Heart left ventricle (tissue), 16 donors: ENCODE measurements at regions not wholly inside any gene's neighbourhood (a gene's known extent, or its start where the extent isn't known, plus 50 kb on each side); places are given as distances from the start of the nearest gene placed in this dataset.

ENCODE experiments used
- ATAC-seq, 4 donors: fragments of 200-7000 bp; cut with Tn5 transposase; one replicate each; pipeline ENCODE4 v1.9.1; 2020 to 2022; ENCODE audit warnings: moderate library complexity in 4 of 4, mild to moderate bottlenecking in 3 of 4, moderate number of reproducible peaks in 1 of 4
- DNase-seq, 5 donors: peaks; one replicate each; pipeline ENCODE4 v3.0.0-alpha.2; 2020
- H3K27ac ChIP-seq, 12 donors: fragments of 200-600 bp; sonication (generic) in 4 of 12; one replicate each; pipeline versions ENCODE4 v1.5.0 to v1.8.0; 2016 to 2022; ENCODE audit warnings: mild to moderate bottlenecking in 2 of 12
- H3K27me3 ChIP-seq, 9 donors: fragments of 200-600 bp; sonication (generic) in 2 of 9; one replicate each; pipeline versions ENCODE4 v1.5.1 to v1.8.0; 2016 to 2022; ENCODE audit warnings: mild to moderate bottlenecking in 3 of 9
- H3K36me3 ChIP-seq, 9 donors: fragments of 200-600 bp; sonication (generic) in 2 of 9; one replicate each; pipeline versions ENCODE4 v1.5.0 to v1.8.0; 2018 to 2022; ENCODE audit warnings: mild to moderate bottlenecking in 2 of 9
- H3K4me1 ChIP-seq, 12 donors: fragments of 200-600 bp; sonication (generic) in 4 of 12; one replicate each; pipeline versions ENCODE4 v1.5.0 to v1.8.0; 2016 to 2022; ENCODE audit warnings: mild to moderate bottlenecking in 3 of 12
- H3K4me3 ChIP-seq, 12 donors: fragments of 200-600 bp; sonication (generic) in 4 of 12; one replicate each; pipeline versions ENCODE4 v1.5.0 to v1.8.0; 2017 to 2022; ENCODE audit warnings: mild to moderate bottlenecking in 9 of 12, moderate library complexity in 4 of 12
- H3K9me3 ChIP-seq, 12 donors: fragments of 200-600 bp; sonication (generic) in 4 of 12; one replicate each; pipeline versions ENCODE4 v1.5.0 to v1.8.0; 2016 to 2022; ENCODE audit warnings: mild to moderate bottlenecking in 1 of 12
- CTCF ChIP-seq, 12 donors: fragments of 200-600 bp; sonication (generic) in 4 of 12; IDR thresholded peaks; one replicate each; pipeline versions ENCODE4 v1.5.0 to v1.8.0; 2018 to 2022; ENCODE audit warnings: antibody characterized with exemption in 12 of 12, mild to moderate bottlenecking in 5 of 12
- POLR2A ChIP-seq, 2 donors: fragments of 450-650 bp; IDR thresholded peaks; one replicate each; pipeline ENCODE4 v1.6.1; 2017; ENCODE audit warnings: antibody characterized with exemption in 2 of 2, mild to moderate bottlenecking in 2 of 2, moderate library complexity in 2 of 2
- WGBS, 4 donors: extraction: QIAGEN DNeasy Blood & Tissue Kit in 2 of 4; methylation state at CpG; one replicate each; pipeline versions ENCODE4 v1.1.5 to v1.1.7; 2013 to 2018; 5-methylcytosine and 5-hydroxymethylcytosine counted together
- intact Hi-C, 10 donors: fragments of 100-400 bp; cut with DNase I; formaldehyde crosslinking; loops; one replicate each; pipeline versions ENCODE4 v1.11.1 to v1.14.2; 2022
- donor health status: ischemic (EF 13 %, LVEDD 7.1; RV severe dilation, severe dysfunction).
- donor health status: healthy with polysubstance abuse.
- donor health status: DM: no; HTN: yes; CAD: no.
- donor health status: DM: no; HTN: no; CAD: no.
- donor health status: ischemic (EF 25% LVEDD 6.9; RV normal size, moderate dysfunction).
- donor health status: ischemic (EF 25% LVEDD 5.7; RV mildly dilated, moderate dysfunction).
- donor health status: healthy.
- donor health status: DM: yes; HTN: yes; CAD: no.
- donor health status: ischemic (EF 35%, LVEDD 5.7; RV mildly dilated, moderate dysfunction).
- donor health status: nonischemic (EF 11% LVEDD 7.7; RV severe dilation, severe dysfunction).
- donor health status: DM: yes; HTN: yes; CAD: no.
- donor health status: PGD.
- donor health status: ischemic (EF 29% LVEDD 5.4; RV normal size, mild dysfunction).
- donor health status: nonischemic (EF 23%, LVEDD 6.1; RV moderate dilation, normal function).

- DNase-seq = no peak
- no peak for ATAC-seq
- Histone ChIP-seq H3K4me3 (no peak overlapping the region), H3K36me3 (no peaks in the 10 kb centered on the region), H3K27me3 (no peaks in the 10 kb centered on the region), H3K4me1 (peaks cover 0 to 7% (median 0%) of the 10 kb centered on the region in 12 donors), H3K9me3 (no peaks in the 10 kb centered on the region), H3K27ac (peak overlapping the region in 1 of 12 donors; percentile 56)
- 85 to 87% (median 86%) methylated on average over 4 of the region's 4 CpGs for WGBS, 4 donors
- TF ChIP-seq POLR2A (IDR thresholded peaks at IDR 0.05) = no peak
- TF ChIP-seq CTCF (IDR thresholded peaks at IDR 0.05) = no peak
- intact Hi-C loops = no loop called here
These were observed 129.2 kb upstream of the FAM3C start for GRCh38 chr7:121525155-121525819.

- ATAC-seq = no peak
- Histone ChIP-seq H3K4me3 (no peak overlapping the region), H3K27ac (no peak overlapping the region), H3K36me3 (no peaks in the 10 kb centered on the region), H3K9me3 (no peaks in the 10 kb centered on the region), H3K27me3 (no peaks in the 10 kb centered on the region), H3K4me1 (no peaks in the 10 kb centered on the region)
- DNase-seq = no peak
- intact Hi-C loops = loop anchor here in 1 of 10 donors (2.0 kb wide), 1 partner anchor 19 kb away; no protein-coding TSS in a partner anchor
- TF ChIP-seq POLR2A (IDR thresholded peaks at IDR 0.05) (no peak), CTCF (IDR thresholded peaks at IDR 0.05) (no peak)
- 83 to 87% (median 86%) methylated on average over 3 of the region's 3 CpGs for WGBS, 4 donors
These were observed 125.7 kb upstream of the FAM3C start for GRCh38 chr7:121521711-121522400.

GRCh38 chr7:121520911-121521310 is 124.8 kb upstream of the FAM3C start:
- intact Hi-C loops = loop anchor here in 1 of 10 donors (2.0 kb wide), 1 partner anchor 20 kb away; no protein-coding TSS in a partner anchor
- 75 to 87% (median 84%) methylated on average over 1 of the region's 1 CpG for WGBS, 4 donors
- H3K27ac ChIP-seq = peak overlapping the region in 2 of 12 donors; percentile 30 to 39
- H3K27me3 ChIP-seq = no peaks in the 10 kb centered on the region
- H3K9me3 ChIP-seq = no peaks in the 10 kb centered on the region
- TF ChIP-seq POLR2A (IDR thresholded peaks at IDR 0.05) (no peak), CTCF (IDR thresholded peaks at IDR 0.05) (no peak)
- no peaks in the 10 kb centered on the region for H3K36me3 ChIP-seq
- ATAC-seq (no peak), DNase-seq (no peak)
- H3K4me1 ChIP-seq = no peaks in the 10 kb centered on the region
- no peak overlapping the region for H3K4me3 ChIP-seq
